KG1 (cell line): ENCODE measurements at regions not wholly inside any gene's neighbourhood (a gene's known extent, or its start where the extent isn't known, plus 50 kb on each side); places are given as distances from the start of the nearest gene placed in this dataset.

Source experiments
- DNase-seq: peaks from one replicate; lab custom pipeline; 2025; lab: John Stamatoyannopoulos, UW

DNA sequence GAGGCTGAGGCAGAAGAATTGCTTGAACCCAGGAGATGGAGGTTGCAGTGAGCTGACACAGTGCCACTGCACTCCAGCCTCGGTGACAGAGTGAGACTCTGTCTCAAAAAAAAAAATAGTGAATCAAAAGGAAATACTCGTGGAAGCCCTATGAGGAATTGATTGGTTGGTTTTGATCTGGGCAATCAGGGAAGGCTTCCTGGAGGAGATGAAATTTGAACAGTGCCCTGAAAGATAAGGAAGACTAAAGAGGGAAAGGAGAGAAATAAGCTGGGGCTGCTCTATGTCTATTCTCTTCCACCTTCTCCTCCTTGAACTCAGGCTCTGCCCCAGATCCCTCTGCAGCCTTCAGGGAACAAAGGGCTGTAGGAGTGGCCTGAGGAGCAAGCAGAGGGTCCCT lies 54.1 kb downstream of the IRF2BPL start:
- no peak for DNase-seq

DNA sequence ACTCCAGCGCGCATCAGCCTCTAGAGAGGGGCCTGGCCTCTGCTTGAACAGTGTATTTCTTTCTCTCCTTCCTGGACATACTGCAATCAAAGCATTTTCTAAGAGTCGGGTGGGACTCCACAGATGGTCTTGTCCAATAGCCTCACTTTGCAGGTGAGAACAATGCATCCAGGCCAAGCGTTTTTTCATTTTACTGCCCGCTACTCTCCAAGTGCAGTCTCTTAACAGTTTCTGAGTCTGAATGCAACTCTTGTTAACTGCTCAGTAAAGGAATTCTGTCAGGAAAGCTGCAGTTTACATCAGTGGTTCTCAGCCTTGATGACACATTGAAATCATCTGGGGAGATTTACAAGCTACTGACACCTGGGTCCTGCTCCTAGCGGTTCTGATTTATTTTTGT lies 57.0 kb downstream of the IRF2BPL start:
- DNase-seq: no peak

DNA sequence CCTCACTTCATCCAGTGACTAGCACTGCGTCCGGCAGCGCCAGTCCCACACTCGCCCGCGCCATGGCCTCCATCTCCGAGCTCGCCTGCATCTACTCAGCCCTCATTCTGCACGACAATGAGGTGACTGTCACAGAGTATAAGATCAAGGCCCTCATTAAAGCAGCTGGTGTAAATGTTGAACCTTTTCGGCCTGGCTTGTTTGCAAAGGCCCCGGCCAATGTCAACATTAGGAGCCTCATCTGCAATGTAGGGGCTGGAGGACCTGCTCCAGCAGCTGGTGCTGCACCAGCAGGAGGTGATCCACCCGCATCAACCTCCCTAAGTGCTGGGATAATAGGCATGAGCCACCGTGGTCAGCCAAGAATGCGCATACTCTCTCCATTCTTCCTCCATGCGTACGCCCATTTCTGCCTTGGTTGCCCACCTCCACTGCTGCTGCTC lies 59.9 kb downstream of the IRF2BPL start:
- DNase-seq: no peak

DNA sequence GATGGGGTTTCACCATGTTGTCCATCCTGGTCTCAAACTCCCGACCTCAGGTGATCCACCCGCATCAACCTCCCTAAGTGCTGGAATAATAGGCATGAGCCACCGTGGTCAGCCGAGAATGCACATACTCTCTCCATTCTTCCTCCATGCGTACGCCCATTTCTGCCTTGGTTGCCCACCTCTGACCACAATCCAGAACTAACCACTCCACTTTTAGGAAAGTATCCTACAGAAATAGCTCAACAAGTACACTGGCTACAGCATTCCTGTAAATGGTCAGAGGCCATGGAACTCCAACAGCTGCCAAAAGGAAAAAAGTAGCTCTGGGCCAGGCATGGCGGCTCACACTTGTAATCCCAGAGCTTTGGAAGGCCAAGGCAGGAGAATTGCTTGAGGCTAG lies 60.7 kb downstream of the IRF2BPL start:
- no peak for DNase-seq

DNA sequence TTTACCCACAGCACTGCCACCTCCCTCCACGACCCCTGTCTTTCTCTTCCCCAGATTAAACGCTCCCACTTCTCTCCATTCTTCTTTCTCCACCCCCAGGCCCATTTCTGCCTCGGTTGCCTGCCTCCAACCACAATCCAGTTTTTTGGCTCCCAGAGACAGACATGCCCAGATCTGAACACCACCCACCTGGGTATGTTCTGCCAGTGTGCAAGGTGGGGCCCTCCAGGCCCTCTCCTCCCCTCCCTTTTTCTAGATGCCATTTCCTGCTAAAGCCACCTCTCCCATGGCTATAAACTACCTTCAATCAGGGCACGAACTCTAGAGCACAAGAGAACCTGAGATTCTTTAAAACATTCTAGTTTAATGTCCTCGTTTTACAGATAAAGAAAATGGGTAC lies 63.3 kb downstream of the IRF2BPL start:
- DNase-seq: no peak

DNA sequence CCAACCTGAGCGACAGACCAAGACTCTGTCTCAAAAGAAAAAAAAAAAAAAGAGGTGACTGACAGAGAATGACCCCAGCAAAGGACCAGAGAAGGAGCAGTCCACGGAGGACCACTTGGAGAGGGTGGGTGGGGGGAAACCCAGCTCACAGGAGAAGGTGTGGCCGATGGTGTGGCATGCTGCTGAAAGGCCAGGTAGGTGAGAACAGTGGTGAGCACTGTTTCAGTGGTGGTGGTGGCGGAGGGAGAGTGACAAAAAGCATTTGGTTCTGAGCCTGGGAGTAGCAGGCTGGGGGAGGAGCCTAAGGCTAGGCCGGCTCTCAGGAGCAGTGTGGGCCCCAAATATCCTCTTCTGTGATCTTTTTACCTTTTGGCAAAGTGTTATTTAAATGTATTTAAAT lies 63.8 kb downstream of the IRF2BPL start:
- no peak for DNase-seq

DNA sequence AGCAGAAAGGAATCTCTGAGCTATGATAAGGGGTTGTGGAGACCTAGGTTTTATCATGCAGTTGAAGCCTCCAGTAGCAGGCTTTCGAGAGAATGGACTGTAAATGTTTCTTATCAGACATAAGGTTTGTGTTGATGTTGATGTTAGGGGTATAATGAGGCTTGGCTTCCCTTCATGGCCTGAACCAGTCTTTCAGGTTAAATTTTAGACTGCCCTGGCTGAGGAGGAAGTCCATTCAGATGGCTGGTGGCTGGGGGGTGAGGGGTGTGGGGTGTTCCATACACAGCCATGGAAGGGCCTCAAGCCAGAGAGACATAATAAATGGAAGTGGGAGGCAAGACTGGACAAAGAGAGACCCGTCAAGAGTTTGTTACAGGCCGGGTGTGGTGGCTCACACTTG lies 65.1 kb downstream of the IRF2BPL start:
- DNase-seq: no peak

DNA sequence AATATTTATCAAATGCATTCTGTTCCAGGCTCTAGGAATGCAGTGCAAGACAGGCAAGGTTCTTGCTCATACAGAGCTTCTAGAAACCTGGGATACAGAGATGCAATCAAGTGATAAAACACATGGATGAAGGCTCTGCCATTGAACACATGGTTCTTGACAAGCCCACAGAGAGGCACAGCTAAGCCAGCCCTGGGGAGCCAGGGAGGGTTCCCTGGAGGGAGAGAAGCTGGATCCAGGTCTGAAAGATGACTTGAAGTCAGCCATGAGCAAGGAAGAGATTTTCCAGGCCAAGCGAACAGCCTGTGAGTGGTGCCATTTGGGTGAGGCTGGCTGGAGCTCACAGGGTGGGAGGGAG lies 66.2 kb downstream of the IRF2BPL start:
- no peak for DNase-seq

DNA sequence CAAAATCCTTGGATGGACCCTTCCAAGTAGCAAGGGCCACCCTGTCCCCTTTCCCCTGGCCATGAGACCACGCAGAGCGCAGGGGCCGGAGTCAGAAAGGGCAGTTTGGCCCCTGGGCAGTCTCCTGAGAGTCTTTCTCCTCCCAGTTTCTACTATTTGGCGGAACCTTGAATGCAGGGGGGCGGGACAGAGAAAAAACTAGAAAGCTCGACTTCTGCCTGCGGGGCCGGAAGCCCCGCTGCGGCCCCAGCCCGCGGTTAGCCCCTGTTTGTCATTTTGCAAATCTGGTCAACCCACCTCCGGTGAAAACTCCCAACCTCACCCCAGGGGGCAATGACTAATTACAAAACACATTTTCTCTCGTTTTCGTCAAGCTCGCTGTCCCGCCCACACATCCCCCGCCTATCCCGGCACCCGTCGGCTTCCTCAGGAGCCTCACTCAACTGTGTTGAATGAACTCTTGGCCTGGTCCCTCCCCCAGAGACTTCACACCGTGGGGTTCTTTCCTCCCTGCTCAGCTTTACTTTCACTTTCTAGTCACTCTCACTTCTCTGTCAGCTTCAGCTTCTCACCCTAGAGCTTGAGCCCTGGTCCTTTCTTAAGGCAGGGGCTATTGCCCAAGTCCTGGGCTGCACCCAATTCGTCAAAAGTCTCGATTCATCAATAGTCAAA lies 66.7 kb downstream of the IRF2BPL start:
- DNase-seq: peak; percentile 90

DNA sequence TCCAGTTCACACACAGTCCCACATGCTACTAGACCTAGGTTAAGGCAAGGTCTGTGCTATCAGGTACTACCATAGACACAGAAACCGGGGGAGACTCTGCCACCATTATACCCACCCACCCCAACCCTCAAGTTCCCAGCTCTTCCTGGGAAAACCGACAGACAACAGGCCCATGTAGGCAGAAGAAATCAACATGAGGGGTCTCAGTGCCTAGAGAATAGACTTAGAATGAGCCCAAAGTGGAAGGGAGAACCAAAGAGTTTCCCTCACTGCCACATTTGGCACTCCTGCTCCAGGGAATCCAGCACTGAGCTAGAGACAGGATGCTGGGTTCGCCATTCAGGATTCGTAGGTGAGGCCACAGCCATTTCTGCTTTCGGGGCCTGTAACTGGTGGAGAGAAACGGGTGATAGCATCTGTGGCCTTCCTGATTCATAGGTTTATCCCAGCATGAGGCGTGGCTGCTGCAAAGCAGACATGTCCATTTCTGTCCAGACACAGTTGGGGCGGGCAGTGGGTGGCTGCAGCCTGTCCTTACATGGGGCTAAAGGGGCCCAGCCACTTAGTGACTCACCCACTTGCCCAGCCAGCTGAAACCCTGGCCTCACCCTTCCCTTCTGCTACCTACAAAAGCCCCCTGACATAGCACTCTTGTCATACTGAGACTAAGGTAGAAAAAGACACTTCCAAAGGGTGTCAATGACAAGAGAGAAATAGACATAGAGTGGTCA lies 69.4 kb downstream of the IRF2BPL start:
- no peak for DNase-seq

DNA sequence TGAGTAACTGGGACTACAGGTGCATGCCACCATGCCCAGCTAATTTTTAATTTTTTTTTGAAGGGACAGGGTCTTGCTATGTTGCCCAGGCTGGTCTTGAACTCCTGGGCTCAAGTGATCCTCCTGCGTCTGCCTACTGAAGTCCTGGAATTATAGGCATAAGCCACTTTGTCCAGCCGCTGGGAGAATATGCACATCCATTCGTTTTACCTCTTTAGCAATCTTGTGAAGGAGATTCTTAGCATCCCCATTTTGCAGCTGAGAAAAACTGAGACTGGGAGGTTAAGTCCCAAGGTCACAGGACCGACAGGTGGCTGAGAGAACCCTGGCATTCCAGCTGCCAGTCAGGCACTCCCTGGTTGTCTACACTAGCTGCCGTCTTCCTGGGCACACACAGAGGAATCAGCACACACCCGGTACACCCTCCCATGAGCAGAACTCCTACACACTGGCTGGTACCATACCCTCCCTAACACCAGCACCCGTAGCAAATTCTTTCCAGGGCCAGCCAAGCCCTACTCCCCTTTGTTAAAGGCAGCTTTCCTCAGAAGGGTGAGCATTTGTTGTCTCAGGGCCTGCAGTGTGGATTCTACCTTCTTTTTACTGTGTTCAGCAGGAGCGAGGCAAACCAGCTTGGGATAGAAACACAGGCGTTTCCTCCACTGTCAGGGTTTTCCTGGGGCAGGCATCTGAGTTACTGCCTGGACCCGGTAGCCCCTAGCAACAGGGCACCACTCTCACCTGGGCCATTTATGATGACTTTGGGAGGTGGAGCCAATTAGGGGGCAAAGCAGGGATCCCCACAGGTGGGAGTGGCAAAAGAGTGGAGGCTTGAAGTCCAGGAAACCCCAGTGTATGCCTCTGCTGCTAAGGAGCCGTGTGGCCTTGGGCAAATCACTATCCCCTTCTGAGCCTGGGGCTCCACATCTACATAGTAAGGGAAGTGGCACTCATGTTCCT lies 70.2 kb downstream of the IRF2BPL start:
- no peak for DNase-seq

DNA sequence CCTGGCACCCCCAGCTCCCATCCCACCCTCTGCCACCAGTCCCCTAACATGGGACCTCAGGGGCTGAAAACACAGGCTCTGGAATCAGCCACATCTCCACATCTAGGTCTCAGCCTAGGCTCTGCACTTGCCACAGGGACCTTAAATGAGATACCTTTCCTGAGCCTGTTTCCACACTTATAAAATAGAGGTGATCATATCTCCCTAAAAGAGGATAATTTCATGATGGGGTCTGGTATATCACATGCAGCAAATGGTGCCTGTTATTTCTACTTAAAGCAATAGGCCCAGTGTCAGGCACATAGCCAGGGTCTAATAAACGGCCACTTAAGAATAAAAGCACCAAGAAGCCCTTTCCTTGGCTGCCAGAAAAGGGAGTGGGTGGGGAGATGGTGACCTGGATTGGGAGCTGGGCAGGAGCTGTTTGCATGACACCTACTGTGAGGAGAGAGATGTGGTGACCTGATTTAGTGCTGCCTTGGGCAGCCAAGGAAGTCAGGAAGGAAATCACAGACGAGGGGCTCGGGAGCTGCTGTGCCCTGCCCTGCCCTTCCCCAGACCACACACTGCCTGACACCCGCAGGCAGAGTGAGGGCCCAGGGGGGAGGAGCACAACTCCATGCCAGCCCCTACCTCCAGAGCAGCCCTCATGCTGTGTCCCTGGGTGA lies 71.2 kb downstream of the IRF2BPL start:
- no peak for DNase-seq

DNA sequence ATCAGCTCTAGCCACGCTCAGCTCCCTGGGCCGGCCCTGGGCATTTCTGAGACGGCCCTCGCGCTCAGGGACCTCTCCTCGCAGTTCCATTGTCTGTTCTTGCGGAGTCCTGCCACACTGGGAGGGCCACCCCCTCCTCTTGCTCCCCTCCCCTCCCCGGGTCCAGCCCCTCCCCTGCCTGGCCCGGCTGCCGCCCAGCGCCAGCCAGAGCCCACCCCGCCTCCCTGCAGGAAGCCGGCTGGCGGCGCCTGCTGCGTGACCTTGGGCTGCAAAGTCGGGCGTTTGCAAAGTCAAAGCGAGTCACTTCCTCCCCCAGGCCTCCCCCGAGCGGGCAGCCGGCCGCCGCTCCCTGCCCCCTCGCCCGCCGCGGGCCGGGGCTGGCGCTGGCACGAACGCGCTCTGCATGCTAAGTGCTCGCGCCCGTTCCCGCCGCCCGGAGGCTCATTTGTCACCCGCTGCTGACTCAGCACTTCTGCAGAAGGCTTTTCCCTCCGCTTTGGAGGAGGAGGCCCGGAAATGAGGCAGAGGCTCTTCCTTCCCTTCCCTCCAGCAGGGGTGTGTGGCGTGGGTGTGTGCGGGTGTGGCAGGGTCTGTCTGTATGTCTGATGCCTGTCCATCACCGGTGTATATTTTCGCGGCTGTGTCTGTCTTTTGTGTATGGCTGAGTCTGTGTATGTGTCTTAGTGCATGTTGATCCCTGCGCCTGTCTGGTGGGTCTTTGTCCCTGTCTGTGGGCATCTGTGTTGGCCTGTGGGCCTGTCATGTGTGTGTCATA lies 72.0 kb downstream of the IRF2BPL start:
- peak; percentile 57 for DNase-seq

DNA sequence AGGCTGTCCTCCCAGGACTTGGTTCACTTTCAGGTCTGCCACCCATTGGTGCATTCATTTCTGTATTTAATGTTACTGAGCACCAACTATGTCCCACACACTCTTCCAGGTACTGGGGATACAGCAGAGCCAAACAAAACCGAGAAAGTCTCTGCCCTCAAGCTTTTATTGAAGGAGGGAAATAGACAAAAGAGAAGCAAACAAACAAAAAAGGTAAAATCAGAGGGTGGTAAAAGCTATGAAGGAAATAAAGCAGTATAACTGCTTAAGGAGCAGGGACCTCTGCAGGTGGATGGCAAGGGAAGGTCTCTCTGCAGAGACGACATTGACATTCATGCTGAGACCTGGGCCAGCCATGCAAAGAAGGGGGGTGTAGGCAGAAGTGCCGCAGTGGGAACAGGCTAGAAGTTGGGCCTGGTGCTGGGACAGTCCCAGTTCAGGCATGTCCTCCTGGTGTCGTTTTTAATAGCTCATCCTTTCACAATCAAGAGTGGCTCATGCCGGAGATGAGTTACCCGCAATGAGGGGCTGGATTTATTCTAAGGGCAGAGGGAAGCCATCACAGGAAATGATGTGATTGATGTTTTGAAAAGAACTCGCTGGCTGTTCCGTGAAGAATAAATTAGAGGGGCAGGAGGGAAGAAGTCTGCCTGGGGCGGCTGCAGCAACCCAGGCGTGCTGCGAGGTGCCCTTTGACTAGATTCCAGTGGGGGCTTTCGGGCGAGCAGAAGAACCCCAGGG lies 72.8 kb downstream of the IRF2BPL start:
- DNase-seq: no peak

DNA sequence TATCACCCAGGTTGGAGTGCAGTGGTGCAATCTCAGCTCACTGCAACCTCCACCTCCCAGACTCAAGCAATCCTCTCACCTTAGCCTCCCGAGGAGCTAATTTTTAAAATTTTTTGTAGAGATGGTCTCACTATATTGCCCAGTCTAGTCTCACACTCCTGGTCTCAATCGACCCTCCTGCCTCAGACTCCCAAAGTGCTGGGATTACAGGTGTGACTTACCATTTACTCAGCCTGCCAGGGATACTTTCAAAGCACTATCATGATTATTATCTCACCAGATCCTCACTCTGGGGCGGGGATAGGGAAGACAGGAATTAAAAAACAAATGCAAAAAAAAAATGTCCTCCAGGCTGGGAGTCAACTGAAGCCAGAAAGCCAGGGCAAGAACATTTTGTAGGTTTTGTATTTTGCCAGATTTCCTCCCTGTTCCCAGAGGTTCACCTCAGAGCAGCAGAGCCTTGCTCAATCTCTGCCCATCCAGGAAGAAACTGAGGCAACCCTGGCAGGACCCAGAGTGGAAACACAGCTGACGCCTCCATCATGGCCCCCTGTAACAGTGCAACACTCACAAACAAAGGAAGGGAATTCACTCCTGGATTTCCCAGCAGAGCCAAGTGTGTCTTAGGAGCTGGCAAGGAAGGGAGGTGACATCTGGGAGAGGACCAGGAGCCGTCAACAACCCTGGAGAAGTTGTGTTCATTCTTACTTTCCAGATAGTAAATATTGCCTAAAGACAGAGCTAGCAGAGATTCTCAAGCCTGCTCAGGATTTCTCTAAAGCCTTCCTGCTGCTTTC lies 73.9 kb downstream of the IRF2BPL start:
- no peak for DNase-seq

DNA sequence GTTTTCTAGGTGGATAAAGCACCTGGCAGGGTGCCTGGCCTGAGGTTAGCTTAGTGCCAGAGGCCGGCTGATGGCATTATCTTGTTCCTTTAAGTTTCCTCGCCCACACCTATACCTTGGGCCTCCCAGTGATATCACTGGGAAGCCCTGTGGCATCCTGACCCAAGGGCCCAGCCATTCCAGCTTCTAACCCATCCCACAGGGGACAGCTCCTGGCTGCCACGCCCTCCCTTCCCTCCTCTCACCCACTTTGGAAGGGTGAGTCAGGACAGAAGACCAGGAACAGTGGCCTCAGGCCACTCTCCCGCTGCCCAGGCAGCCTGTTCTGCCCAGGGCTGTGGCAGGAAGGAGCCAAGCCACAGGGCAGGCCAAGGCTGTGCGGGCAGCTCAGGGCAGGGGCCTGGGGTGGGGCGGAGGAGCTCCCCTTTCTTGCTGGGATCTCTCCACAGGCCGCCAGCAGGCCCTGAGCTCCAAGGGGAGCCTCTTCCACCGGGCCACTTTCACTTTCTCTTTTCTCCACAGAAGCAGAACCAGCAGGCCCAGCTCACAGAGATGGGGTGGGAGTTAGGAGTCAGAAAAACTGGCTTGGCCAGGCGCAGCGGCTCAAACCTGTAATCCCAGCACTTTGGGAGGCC lies 75.1 kb downstream of the IRF2BPL start:
- DNase-seq: no peak

DNA sequence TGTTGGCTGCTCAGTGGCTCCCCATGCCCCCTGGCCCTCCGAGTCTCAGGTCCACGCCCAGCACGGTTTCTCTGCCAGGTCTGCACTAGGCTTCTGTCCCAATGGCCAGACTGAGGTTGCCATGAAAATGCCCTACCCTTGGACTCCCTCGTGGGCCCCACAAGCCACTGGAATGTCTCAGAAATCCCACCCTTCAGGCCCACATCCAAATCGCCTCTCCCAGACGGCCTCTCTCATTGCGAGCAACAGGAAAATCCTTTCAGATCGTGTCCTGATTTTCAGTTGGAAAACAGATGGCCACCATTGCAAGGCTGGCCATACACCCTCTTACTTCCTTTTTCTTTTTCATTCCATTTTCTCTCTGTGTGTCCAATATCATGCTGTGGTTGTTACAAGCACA lies 77.3 kb downstream of the IRF2BPL start:
- DNase-seq: no peak

DNA sequence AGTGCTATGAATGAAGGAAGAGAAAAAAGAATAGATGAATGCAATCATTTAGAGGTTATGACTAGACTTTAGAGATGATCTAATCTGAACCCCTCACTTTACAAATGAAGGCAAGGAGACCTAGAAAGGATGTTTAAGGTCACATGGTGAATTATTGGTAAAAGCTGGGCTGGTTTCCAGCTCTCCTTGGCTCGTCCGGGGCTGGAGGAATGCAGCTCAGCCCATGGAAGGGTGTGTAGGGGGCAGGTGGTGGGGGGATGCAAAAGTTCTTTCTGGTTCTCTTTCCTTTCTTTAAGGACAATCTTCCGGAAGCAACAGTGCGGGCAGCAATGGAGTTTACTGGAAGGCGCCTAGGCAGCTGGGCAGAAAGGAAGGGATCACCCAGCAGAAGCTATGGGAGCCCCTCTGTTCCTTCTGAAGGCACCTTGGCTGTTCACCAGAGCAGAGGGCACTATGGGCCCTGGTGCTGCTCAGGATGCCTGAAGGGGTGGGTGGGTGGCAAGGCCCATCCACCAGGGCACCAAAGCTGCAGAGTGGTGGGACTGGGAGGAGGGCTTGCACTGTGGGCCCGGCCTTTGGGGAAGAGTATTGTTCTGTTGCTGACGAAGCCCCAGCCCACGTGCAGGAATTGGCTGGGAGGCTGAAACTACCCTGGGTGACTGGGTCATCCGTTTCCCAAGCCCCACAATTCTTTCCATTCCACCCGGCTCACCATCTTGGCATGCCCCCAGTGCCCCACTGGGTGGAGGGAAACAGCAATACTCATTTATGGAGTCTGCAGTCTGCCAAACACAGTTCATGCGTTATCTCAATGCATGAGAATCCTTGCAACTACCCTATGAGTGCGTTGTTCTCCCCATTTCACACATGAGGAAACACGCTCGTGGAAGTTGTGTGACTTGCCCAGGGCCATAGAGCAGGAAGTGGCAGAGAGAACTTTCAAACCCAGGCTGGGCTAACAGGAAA lies 78.2 kb downstream of the IRF2BPL start:
- no peak for DNase-seq
